ENCODE measurements at regions not wholly inside any gene's neighbourhood (a gene's known extent, or its start where the extent isn't known, plus 50 kb on each side); places are given as distances from the start of the nearest gene placed in this dataset.
"Not testable (repeated sequence)": the region's sequence is repeated elsewhere in the genome, so short reads cannot be mapped to it uniquely, and the experiment has no call there.

GRCh38 chr2:235105821-235106359, 154.1 kb downstream of the SH3BP4 start:
- DNase-seq (ENCODE audit: low read depth), result no peak

DNA sequence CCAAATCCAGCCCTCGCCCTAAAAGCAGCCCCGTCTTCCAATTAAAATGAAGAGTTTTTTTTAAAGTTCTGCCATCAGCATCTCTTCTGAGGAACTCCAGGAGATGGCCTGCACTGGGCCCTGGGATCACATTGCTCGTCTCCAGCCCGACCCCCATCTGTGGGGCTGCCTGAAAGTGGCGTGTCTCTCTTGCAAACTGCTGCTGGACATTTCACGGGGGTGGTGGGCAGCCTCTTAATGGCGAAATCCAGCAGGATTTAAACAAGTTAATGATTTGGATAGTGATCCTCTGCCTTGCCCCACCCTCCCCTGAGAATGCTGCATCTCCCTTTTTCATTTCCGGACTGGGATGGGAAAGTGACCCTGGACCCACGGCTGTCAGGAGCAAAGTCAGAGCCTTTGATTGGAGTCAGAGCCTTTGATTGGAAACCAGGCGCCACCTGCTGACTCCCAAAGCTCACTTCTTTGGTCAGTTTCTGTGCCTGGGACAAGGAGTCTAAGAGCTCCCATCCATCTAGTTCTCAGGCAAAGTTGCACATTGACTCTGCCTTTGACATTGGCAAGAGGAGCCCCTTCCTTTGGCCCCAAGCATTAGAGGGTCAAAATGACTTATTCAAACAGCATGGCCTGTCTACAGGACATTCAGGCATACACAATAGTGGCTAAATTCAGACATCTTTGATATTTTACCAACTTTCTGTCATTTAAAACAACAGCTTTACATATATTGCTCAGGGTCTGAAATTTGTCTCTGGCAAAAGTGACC, 155.2 kb downstream of the SH3BP4 start:
- no peak for DNase-seq (ENCODE audit: low read depth)

DNA sequence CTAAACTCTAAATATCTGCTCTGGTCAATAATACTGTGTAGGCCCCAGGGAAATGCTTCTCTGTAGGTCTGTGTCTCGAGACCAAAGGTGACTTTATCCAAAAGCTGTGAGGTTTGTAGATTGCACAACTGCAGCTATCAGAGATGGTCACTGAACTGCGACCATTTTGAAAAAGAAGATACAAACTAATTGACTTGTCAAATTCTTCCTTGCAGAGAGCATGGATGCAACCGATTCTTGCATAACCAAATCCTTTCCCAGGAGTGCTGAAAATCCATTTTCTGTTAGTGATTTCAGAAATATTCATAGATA, 155.8 kb downstream of the SH3BP4 start:
- no peak for DNase-seq (ENCODE audit: low read depth)

DNA sequence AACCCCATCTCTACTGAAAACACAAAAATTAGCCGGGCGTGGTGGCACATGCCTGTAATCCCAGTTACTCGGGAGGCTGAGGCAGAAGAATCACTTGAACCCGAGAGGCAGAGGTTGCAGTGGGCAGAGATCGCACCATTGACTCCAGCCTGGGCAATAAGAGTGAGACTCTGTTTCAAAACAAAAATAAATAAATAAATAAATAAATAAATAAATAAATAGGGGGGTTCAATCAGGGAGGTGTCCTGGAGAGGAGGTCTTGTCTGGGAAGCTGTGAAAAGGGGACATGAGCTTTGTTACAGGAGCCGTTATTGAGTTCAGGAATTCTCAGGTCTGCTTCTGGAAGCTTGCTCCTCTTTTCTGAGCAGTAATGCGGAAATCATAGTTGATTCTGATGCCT, 157.7 kb downstream of the SH3BP4 start:
- DNase-seq (ENCODE audit: low read depth), result not testable (repeated sequence)

DNA sequence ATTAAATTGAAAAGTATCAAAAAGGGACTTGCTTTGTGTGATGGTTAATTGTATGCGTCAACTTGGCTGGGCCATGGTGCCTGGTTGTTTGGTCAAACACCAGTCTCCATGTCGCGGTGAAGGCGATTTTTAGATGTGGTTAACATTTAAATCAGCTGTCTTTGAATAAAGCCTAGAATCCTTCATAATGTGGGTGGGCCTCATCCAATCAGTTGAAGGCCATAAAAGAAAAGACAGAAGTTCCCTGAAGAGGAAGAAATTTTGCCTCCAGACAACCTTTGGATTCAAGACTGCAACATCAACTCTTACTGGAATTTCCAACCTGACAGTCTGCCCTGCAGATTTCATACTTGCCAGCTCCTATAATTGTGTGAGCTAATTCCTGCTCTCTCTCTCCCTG, 160.5 kb downstream of the SH3BP4 start:
- no peak for DNase-seq (ENCODE audit: low read depth)

GRCh38 chr2:235113854-235114253, 162.0 kb downstream of the SH3BP4 start:
- no peak for DNase-seq (ENCODE audit: low read depth)

DNA sequence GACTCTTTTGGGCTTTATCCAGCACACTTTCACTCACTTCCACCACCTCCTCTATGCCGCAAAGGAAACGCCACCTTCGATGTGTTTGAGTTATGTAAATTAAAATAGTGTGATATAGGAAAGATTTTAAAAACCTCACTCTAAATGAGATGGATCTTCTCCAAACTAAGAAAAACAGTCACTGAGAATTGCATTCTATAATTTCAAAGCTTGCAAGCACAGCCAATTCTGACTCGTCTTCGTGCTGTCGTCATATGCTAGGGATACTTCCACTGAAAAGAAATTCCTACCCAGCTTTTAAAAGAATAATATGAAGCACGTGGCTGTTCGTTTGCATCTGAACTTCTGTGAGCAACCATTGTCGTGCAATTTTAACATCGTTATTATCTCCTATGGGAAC, 162.5 kb downstream of the SH3BP4 start:
- no peak for DNase-seq (ENCODE audit: low read depth)

DNA sequence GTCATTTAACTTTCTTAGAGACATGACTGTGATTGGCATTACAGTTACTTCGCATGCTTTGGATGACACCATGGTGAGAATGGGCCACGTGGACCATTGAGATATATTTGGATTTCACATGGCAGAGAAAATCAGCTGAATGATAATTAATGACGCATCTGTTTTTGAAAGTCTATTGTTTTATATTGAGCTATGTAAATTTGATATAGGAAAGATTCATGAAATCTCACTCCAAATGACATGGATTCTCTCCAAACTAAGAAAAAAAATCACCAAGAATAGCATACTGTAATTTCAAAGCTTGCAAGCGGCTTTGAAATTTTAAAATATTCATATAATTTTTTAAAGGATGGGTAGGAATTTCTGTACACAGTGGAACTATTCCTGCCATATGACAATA, 163.7 kb downstream of the SH3BP4 start:
- DNase-seq (ENCODE audit: low read depth), result no peak

DNA sequence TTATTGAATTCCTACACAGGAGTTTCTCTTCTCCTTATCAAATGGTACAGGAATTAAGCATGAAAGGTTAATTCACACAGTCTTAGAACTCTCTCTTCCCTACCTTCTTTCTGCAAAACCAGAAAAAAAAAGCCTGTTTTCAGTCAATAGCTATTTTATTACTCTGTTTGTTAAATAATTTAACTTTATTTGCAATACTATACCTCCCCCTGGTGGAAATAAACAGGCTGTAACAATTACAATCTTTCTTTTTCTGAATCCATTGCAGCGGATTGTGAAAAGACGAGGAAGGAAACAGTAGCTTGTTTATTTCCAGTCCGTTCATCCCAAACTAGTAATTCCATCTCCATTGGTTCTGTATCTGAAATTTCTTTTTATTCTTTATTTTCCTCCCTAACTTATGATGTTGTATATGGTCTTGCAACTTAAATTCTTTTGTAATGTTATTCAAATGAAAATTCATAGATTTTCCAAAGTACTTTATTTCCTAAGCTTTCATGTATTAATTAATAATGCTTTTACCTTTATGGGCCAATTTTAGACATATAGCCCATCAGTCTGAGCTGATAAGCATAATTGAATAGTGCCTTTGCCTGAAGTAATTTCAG, 165.2 kb downstream of the SH3BP4 start:
- DNase-seq (ENCODE audit: low read depth), result no peak

GRCh38 chr2:235126768-235127167, 175.0 kb downstream of the SH3BP4 start:
- no peak for DNase-seq (ENCODE audit: low read depth)

DNA sequence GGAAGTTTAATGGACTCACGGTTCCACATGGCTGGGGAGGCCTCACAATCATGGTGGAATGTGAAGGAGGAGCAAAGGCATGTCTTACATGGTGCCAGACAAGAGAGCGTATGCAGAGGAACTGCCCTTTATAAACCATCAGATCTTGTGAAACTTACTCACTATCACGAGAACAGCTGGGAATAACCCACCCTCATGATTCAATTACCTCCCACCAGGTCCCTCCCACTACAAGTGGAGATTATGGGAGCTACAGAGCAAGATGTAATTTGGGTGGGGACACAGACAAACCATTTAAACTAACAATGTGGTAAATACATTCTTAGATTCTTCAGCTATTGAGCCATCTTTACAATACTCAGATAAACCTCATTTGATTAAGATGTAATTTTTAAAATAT, 176.1 kb downstream of the SH3BP4 start:
- DNase-seq (ENCODE audit: low read depth), result no peak

GRCh38 chr2:235129850-235130249, 178.0 kb downstream of the SH3BP4 start:
- no peak for DNase-seq (ENCODE audit: low read depth)

GRCh38 chr2:235131334-235132305, 179.8 kb downstream of the SH3BP4 start:
- DNase-seq (ENCODE audit: low read depth), result no peak

GRCh38 chr2:235132651-235133050, 180.8 kb downstream of the SH3BP4 start:
- no peak for DNase-seq (ENCODE audit: low read depth)

DNA sequence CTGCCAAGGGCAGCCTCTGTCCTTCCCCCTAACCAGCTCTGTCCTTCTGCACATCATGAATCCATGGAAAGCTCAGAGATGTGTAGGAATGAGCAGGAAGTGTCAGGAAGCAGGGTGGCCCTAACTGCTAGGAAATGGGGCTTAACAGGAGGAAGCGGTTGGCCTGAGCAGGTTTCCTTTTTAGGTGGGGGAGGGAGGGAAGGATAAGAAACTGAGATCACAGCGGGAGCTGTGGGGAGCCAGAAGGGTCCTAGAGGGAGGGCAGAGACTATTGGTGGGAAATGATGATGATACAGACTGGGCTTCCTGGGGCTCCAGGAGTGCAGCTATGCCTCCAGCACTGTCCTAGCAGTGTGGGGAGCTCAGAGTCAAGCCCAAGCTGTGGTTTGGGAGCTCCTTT, 182.0 kb downstream of the SH3BP4 start:
- no peak for DNase-seq (ENCODE audit: low read depth)

GRCh38 chr2:235134420-235134819, 182.6 kb downstream of the SH3BP4 start:
- no peak for DNase-seq (ENCODE audit: low read depth)

DNA sequence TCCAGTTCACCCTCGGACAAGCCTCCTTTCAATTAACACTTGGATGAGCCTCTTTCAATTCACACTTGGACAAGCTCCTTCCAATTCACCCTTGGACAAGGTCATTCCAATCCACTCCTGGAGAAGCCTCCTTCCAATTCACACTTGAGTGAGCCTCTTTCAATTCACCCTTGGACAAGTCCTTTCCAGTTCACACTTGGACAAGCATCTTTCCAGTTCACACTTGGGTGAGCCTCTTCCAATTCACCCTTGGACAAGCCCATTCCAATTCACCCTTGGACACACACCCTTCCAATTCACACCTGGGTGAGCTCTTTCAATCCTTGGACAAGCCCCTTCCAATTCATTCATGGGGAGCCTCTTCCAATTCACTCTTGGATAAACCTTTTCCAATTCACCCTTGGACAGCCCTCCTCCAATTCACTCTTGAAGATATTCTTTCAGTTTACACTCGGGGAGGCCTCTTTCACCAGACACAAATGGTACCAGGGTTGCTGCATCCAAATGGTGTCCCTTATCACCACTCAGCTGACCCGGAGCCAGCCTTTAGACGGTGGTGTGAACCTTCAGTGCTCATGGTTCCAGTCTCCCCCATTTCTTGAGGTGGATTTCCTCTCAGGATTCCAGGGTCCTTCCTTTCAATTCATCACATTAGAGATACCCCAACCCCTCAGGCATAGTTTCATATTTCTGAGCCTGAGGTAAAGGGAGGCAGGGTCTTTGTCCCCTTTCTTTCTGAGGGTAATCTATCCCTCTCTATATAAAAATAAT, 183.6 kb downstream of the SH3BP4 start:
- no peak for DNase-seq (ENCODE audit: low read depth)

DNA sequence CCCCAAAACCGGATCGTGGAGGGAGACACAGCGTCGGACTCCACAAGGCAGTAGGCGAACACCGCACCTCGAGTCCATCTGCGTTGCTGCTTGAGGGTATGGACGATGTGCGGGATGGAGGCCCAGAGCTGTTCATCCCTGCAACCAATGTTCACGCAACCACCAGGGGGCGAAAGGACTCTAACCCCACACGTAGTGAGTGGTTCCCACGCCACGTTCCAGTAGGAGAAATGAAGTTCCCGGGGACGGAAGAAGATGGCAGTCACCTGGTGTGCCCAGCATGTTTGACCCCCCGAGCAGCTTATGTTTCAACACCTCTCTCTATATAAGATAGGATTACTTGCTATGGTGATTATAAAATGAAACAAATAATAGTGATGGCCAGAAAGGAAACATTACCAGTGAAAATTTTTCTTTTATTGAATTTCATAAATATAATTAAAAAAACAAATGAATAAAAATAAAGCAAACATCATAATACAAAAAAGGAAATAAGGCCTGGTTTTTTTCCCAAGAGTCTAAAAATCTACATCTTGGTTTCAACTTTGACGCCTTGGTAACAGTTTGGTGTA, 184.3 kb downstream of the SH3BP4 start:
- DNase-seq (ENCODE audit: low read depth), result peak; percentile 20

GRCh38 chr2:235138339-235138738, 186.5 kb downstream of the SH3BP4 start:
- DNase-seq (ENCODE audit: low read depth), result no peak

- DNase-seq (ENCODE audit: low read depth), result no peak
Observed at GRCh38 chr2:235139956-235140800, 188.4 kb downstream of the SH3BP4 start.

DNA sequence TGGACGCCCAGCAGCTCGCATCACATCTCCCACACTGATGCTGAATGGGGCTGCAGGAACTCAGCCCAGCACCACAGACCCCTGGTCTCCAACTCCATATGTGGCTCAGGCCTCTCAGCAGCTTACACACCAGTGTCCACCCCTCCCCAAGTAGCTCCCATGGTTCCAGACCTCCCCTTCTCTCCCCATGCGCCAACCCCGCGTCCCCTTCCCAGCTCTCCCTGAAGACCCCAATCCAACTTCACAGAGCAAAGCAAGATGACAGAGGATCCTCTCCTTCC, 188.9 kb downstream of the SH3BP4 start:
- DNase-seq (ENCODE audit: low read depth), result no peak
